Germinal center (tissue), 1 donor: ENCODE measurements at regions not wholly inside any gene's neighbourhood (a gene's known extent, or its start where the extent isn't known, plus 50 kb on each side); places are given as distances from the start of the nearest gene placed in this dataset.
"Not testable (repeated sequence)": the region's sequence is repeated elsewhere in the genome, so short reads cannot be mapped to it uniquely, and the experiment has no call there.

Source experiments
- DNase-seq: peaks from one replicate; pipeline ENCODE4 v3.0.0; 2012; ENCODE audit warnings: mixed read lengths, low spot score

GRCh38 chr3:82761858-82762257 lies 1000.4 kb upstream of the GBE1 start:
- no peak for DNase-seq

- DNase-seq: no peak
Measured at GRCh38 chr3:82745544-82745943, 984.1 kb upstream of the GBE1 start.

- DNase-seq: no peak
Measured at GRCh38 chr3:82743196-82743595, 981.8 kb upstream of the GBE1 start.

- no peak for DNase-seq
Measured at GRCh38 chr3:82741346-82741745, 979.9 kb upstream of the GBE1 start.

GRCh38 chr3:82739390-82739789 lies 977.9 kb upstream of the GBE1 start:
- DNase-seq: no peak

GRCh38 chr3:82736696-82737277 lies 975.3 kb upstream of the GBE1 start:
- DNase-seq: no peak

GRCh38 chr3:82715091-82715856 lies 953.8 kb upstream of the GBE1 start:
- no peak for DNase-seq

- DNase-seq: no peak
Measured at GRCh38 chr3:82707035-82707434, 945.6 kb upstream of the GBE1 start.

GRCh38 chr3:82685761-82686160 lies 924.3 kb upstream of the GBE1 start:
- DNase-seq: no peak

GRCh38 chr3:82676356-82677026 lies 915.0 kb upstream of the GBE1 start:
- DNase-seq: no peak

- DNase-seq: no peak
Measured at GRCh38 chr3:82672966-82673365, 911.5 kb upstream of the GBE1 start.

GRCh38 chr3:82671466-82671865 lies 910.0 kb upstream of the GBE1 start:
- no peak for DNase-seq

GRCh38 chr3:82654708-82655107 lies 893.3 kb upstream of the GBE1 start:
- no peak for DNase-seq

- no peak for DNase-seq
Measured at GRCh38 chr3:82643948-82644347, 882.5 kb upstream of the GBE1 start.

- no peak for DNase-seq
Measured at GRCh38 chr3:82641701-82642100, 880.3 kb upstream of the GBE1 start.

- no peak for DNase-seq
Measured at GRCh38 chr3:82640254-82640653, 878.8 kb upstream of the GBE1 start.

- DNase-seq: no peak
Measured at GRCh38 chr3:82637574-82637973, 876.1 kb upstream of the GBE1 start.

- no peak for DNase-seq
Measured at GRCh38 chr3:82636177-82636576, 874.7 kb upstream of the GBE1 start.

- DNase-seq: no peak
Measured at GRCh38 chr3:82633319-82633718, 871.9 kb upstream of the GBE1 start.

- no peak for DNase-seq
Measured at GRCh38 chr3:82629937-82630336, 868.5 kb upstream of the GBE1 start.

GRCh38 chr3:82628385-82629014 lies 867.1 kb upstream of the GBE1 start:
- no peak for DNase-seq

GRCh38 chr3:82627733-82628132 lies 866.3 kb upstream of the GBE1 start:
- DNase-seq: no peak

GRCh38 chr3:82620744-82621143 lies 859.3 kb upstream of the GBE1 start:
- DNase-seq: not testable (repeated sequence)
